ENCODE measurements at regions not wholly inside any gene's neighbourhood (a gene's known extent, or its start where the extent isn't known, plus 50 kb on each side); places are given as distances from the start of the nearest gene placed in this dataset.
A peak's percentile ranks its signal among the peaks of the same experiment; 100 is the strongest.

- Histone ChIP-seq H3K4me3 (no peak overlapping the region), H3K9me3 (replicated peaks in 1 of 11) (no peaks in the 10 kb centered on the region), H3K27ac (no peak overlapping the region), H3K36me3 (no peaks in the 10 kb centered on the region), H3K4me2 (0 out of 22 replicates have a peak overlapping the region, but pooled peaks of 2 of the 11 experiments have one; percentile 10 to 19), H3K27me3 (no peaks in the 10 kb centered on the region), H4K20me1 (no peaks in the 10 kb centered on the region), H3K4me1 (peaks cover 6 to 29% (median 11%) of the 10 kb centered on the region in 10 experiments; a peak in 18 of 20 replicates), H3K9ac (no peak overlapping the region)
- no peak for TF ChIP-seq Cebpa-rat (IDR thresholded peaks at IDR 0.05)
Observed at GRCh38 chr11:127114035-127114434, 113.5 kb upstream of the KIRREL3 start.

DNA sequence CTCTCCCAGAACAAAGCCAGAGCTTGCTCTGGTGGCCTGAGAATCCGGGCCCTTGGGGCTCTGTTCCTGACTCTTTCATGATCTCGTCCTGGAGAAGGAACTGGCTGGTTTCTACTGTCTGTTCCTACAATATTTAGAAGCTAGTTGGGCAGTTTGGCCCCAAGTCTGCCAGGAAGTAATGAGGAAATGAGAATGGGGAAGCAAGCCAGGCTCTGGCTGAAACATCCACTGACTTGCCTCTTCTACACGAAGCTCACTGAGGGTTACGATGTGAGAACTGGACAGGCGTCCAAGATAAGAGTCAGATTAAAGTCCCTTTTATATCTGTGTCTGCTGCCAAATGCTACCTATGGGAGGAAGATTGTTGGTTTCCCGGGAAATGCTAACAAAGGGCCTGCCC lies 110.0 kb upstream of the KIRREL3 start:
- Histone ChIP-seq H3K4me2 (peak overlapping the region in 10 of 11 experiments; percentile 10 to 67 (median 36); a peak in 13 of 22 replicates), H3K27ac (no peak overlapping the region), H3K27me3 (no peaks in the 10 kb centered on the region), H3K9me3 (replicated peaks in 1 of 11) (no peaks in the 10 kb centered on the region), H4K20me1 (no peaks in the 10 kb centered on the region), H3K36me3 (no peaks in the 10 kb centered on the region), H3K9ac (no peak overlapping the region), H3K4me1 (peaks cover 6 to 29% (median 11%) of the 10 kb centered on the region in 10 experiments; a peak in 18 of 20 replicates), H3K4me3 (no peak overlapping the region)
- no peak for TF ChIP-seq Cebpa-rat (IDR thresholded peaks at IDR 0.05)

GRCh38 chr11:127109796-127110480 lies 109.4 kb upstream of the KIRREL3 start:
- peaks cover 6 to 29% (median 11%) of the 10 kb centered on the region in 10 experiments; a peak in 18 of 20 replicates for H3K4me1 ChIP-seq
- no peak overlapping the region for H3K9ac ChIP-seq

GRCh38 chr11:127108838-127109237 lies 108.3 kb upstream of the KIRREL3 start:
- H3K4me3 ChIP-seq = no peak overlapping the region
- peaks cover 6 to 25% (median 11%) of the 10 kb centered on the region in 10 experiments; a peak in 18 of 20 replicates for H3K4me1 ChIP-seq
- no peak overlapping the region for H3K27ac ChIP-seq
- no peaks in the 10 kb centered on the region for H3K9me3 ChIP-seq (replicated peaks in 1 of 11)
- no peak for TF ChIP-seq Cebpa-rat (IDR thresholded peaks at IDR 0.05)
- H3K4me2 ChIP-seq = no peak overlapping the region
- no peak overlapping the region for H3K9ac ChIP-seq
- no peaks in the 10 kb centered on the region for H3K27me3 ChIP-seq
- H4K20me1 ChIP-seq = no peaks in the 10 kb centered on the region
- H3K36me3 ChIP-seq = no peaks in the 10 kb centered on the region

More at GRCh38 chr11:127109796-127110480, 109.4 kb upstream of the KIRREL3 start:
- Histone ChIP-seq H3K4me2 (peak overlapping the region in 10 of 11 experiments; percentile 10 to 66 (median 36); a peak in 13 of 22 replicates), H3K27me3 (no peaks in the 10 kb centered on the region), H3K9me3 (replicated peaks in 1 of 11) (no peaks in the 10 kb centered on the region), H3K36me3 (no peaks in the 10 kb centered on the region), H4K20me1 (no peaks in the 10 kb centered on the region), H3K27ac (no peak overlapping the region), H3K4me3 (no peak overlapping the region)
- TF ChIP-seq Cebpa-rat (IDR thresholded peaks at IDR 0.05) = no peak

DNA sequence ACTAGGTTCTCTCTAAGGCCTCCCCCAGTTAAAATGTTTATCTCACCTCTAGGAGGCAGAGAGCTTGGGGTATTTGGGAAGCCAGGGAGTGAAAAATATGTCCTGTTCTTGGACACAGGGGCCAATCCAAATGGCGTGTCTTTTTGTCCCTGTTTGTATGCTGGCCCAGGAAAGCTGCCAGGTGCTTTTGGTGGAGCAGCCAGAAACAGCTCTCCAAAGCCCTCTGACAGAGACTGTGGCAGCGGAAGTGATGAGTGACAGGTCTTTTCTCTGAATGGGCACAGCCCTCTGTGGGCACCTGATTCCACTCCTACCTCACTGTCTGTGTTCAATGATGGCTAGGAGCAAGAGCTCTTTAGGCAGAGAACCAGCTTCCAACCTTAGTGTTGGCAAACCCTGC lies 106.4 kb upstream of the KIRREL3 start:
- Histone ChIP-seq H3K27me3 (no peaks in the 10 kb centered on the region), H3K9ac (no peak overlapping the region), H3K27ac (no peak overlapping the region), H3K36me3 (no peaks in the 10 kb centered on the region), H3K4me3 (no peak overlapping the region), H3K4me2 (no peak overlapping the region), H3K9me3 (replicated peaks in 1 of 11) (no peaks in the 10 kb centered on the region), H4K20me1 (no peaks in the 10 kb centered on the region), H3K4me1 (peaks cover 6 to 25% (median 11%) of the 10 kb centered on the region in 10 experiments; a peak in 18 of 20 replicates)
- TF ChIP-seq Cebpa-rat (IDR thresholded peaks at IDR 0.05) = no peak

DNA sequence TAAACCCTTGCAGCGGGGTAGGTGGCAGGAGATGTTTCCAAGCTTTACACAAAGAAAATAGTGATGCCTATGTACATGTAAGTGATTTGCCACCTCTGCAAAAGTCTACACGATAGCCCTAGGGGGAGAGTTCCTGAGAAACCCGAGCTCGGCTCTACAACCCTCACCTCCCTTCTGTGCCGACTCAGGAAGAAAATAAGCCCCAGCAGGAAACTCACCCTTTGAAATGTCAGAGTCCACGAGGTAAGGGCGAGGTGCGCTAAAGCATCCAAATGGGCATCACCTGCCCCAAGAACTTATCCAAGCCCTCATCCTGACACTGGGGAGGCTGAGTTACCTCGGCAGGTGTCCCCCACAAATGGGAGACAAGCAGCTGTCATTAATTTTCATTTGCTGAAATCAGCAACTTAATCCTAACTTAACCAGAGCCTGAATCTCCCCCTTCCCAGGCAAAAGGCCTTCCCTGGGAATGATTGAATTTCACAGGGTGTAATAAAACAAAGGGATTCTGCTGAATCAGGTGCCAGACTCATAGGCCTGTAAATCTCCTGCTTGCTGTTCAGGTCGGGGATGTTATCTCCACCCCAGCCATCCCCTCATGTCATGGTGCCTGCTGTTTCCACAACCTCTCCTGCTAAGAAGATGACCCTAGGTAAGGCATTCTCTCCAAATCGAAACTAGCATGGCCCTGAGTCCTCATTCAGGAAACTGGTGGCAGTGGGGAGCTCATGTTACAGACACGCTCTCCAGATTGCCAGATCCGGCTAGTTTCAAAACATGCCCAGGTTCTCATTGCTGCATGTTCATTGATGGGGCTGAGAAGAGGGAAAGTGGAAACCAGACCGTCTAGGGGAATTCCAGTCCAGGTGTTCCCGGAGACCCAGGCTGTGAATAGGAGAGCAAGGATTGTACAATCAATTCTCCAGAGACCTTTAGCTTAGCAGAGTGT lies 105.3 kb upstream of the KIRREL3 start:
- TF ChIP-seq Cebpa-rat (IDR thresholded peaks at IDR 0.05) = no peak

DNA sequence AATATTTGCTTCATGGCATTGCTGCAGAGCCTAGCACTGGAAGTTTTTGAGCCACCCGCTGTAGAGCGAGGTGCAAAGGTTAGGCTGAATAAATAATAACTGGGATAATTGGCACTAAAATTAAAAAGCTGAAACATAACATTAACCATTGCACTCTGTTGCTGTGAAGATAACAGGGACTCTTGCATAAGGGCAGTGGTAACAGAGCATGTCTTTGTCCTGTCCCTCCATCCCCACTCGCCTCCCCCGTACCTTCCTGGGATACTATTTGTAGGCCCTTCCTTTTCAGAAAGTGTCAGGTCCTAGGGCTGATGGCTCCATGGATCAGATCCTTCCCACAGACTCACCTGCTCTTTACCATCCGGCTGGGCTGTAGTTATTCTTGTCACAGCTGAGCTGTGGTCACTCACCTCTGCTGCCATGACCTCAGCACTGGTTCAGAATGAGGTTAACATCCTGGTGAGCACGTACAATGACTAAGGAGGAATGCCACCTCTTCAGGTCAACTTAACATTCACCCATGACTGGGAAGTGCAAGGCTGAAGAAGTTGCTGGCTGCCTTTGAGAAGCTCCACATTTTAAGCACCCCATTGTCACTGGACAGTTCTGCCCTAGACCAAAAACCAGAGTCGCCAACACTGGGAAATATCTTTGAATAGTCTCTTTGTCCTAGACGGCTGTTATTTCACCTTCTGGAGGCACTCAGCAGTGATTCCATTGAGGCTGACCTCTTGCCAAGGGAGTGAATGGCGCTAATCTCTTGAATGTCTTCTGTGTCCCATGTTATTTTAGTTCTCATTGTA lies 103.2 kb upstream of the KIRREL3 start:
- Histone ChIP-seq H3K9ac (no peak overlapping the region), H3K9me3 (replicated peaks in 1 of 11) (no peaks in the 10 kb centered on the region), H3K4me3 (no peak overlapping the region), H3K4me2 (no peak overlapping the region), H3K27me3 (no peaks in the 10 kb centered on the region), H3K4me1 (no peaks in the 10 kb centered on the region), H3K27ac (no peak overlapping the region), H3K36me3 (no peaks in the 10 kb centered on the region), H4K20me1 (no peaks in the 10 kb centered on the region)
- TF ChIP-seq Cebpa-rat (IDR thresholded peaks at IDR 0.05) = no peak

More for the DNA sequence above, 105.3 kb upstream of the KIRREL3 start:
- H3K36me3 ChIP-seq = no peaks in the 10 kb centered on the region
- H4K20me1 ChIP-seq = no peaks in the 10 kb centered on the region
- H3K27me3 ChIP-seq = no peaks in the 10 kb centered on the region
- H3K9me3 ChIP-seq (replicated peaks in 1 of 11) = no peaks in the 10 kb centered on the region
- H3K9ac ChIP-seq = no peak overlapping the region
- H3K4me2 ChIP-seq = no peak overlapping the region
- no peak overlapping the region for H3K4me3 ChIP-seq
- peaks cover 6 to 16% (median 10%) of the 10 kb centered on the region in 10 experiments; a peak in 18 of 20 replicates for H3K4me1 ChIP-seq
- no peak overlapping the region for H3K27ac ChIP-seq

- no peaks in the 10 kb centered on the region for H3K36me3 ChIP-seq
- H4K20me1 ChIP-seq = no peaks in the 10 kb centered on the region
- TF ChIP-seq Cebpa-rat (IDR thresholded peaks at IDR 0.05) = no peak
- H3K4me3 ChIP-seq = no peak overlapping the region
- H3K4me2 ChIP-seq = no peak overlapping the region
- no peaks in the 10 kb centered on the region; a peak in 1 of 22 replicates for H3K9me3 ChIP-seq (replicated peaks in 1 of 11)
- H3K27ac ChIP-seq = no peak overlapping the region
- H3K27me3 ChIP-seq = no peaks in the 10 kb centered on the region
- no peaks in the 10 kb centered on the region for H3K4me1 ChIP-seq
- no peak overlapping the region for H3K9ac ChIP-seq
Observed at GRCh38 chr11:127098684-127099083, 98.1 kb upstream of the KIRREL3 start.
